Omental fat pad (tissue), 3 donors: ENCODE measurements at regions not wholly inside any gene's neighbourhood (a gene's known extent, or its start where the extent isn't known, plus 50 kb on each side); places are given as distances from the start of the nearest gene placed in this dataset.

ENCODE experiments used
- ATAC-seq: fragments of 150-250 bp; one replicate; pipeline ENCODE4 v1.9.1; 2016; ENCODE audit warnings: mild to moderate bottlenecking, moderate library complexity; ENCODE audit not compliant: low FRiP score
- DNase-seq: peaks from one replicate; pipeline ENCODE4 v3.0.0-alpha.2; 2019; ENCODE audit warnings: low spot score
- TF ChIP-seq, protein P1 (sequence below), 3 donors: fragments of 450-650 bp; IDR thresholded peaks; one replicate each; pipeline ENCODE4 v1.5.1; 2016 to 2017; ENCODE audit warnings: antibody characterized with exemption in 3 of 3, mild to moderate bottlenecking in 3 of 3, moderate library complexity in 2 of 3

DNA sequence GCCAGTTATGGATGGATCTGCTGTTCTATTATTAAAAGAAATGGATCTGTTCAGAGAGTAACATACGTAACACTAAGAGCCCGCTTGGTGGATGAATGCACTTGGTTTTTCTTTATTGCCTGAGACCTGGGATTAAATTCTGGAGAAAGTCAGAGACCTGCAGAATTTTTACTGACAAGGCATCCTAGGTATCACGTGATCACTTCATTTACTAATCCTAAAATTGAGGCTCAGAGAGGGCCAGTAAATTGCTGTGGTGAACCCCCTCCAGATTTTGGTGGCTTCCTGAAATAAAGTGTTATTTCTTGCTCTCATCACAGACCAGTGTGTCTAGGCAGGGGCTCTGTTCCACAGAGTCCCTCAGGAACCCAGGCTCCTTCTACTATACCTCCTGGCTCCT, 187.9 kb upstream of the LARGE1 start:
- ATAC-seq = no peak
- no peak for DNase-seq
- TF ChIP-seq, protein P1, sequence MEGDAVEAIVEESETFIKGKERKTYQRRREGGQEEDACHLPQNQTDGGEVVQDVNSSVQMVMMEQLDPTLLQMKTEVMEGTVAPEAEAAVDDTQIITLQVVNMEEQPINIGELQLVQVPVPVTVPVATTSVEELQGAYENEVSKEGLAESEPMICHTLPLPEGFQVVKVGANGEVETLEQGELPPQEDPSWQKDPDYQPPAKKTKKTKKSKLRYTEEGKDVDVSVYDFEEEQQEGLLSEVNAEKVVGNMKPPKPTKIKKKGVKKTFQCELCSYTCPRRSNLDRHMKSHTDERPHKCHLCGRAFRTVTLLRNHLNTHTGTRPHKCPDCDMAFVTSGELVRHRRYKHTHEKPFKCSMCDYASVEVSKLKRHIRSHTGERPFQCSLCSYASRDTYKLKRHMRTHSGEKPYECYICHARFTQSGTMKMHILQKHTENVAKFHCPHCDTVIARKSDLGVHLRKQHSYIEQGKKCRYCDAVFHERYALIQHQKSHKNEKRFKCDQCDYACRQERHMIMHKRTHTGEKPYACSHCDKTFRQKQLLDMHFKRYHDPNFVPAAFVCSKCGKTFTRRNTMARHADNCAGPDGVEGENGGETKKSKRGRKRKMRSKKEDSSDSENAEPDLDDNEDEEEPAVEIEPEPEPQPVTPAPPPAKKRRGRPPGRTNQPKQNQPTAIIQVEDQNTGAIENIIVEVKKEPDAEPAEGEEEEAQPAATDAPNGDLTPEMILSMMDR (IDR thresholded peaks at IDR 0.05) = no peak

DNA sequence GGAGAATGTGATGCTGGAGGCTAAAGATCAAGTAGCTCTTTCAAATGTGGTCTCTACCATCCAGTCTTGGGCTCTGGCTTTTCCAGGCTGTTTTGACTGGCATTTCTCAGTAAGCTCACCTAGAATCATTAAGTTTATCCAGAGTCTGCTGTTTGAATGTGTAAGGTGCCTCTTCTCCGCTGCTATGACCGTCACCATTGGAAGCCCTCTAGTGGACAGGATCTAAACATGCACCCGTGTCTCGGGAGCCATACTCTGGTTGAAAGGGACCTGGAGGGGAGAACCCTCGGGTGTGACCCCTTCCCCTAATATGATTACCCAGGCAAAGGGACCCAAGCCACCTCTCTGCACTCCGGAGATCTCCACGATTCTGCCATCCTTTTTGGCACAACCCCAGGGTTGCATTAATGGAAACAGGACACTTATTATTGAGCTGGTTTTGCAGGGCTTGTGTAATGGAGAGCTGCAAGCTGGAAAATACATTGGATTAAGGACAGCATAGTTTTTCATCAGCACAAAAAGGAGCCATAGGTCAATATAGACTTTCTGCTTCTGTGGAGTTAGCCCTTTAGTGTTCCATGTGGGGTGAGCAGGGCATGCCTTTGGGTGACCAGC, 191.0 kb upstream of the LARGE1 start:
- ATAC-seq (no peak), DNase-seq (no peak)
- TF ChIP-seq, protein P1 (IDR thresholded peaks at IDR 0.05) = peak in 1 of 3 donors; percentile 16

DNA sequence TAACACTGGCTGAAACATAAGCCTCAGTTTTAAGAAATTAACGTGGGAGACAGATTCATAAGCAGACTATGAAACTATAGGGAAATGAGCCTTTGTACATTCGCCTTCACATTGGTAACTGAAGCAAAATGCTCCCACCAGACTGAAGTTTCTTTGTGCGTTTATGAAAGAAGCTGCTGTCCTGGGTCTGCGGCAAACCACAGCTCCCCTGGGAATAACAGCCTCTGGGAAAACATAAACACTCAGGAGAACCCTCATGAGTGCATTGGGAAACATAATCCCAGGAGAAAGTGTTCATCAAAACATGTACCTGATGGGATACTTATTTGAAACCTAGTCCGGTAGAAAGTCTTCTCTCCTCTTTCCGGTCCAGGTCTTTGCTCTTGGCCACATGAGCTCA, 193.1 kb upstream of the LARGE1 start:
- TF ChIP-seq, protein P1 (IDR thresholded peaks at IDR 0.05) = no peak
- no peak for ATAC-seq

DNA sequence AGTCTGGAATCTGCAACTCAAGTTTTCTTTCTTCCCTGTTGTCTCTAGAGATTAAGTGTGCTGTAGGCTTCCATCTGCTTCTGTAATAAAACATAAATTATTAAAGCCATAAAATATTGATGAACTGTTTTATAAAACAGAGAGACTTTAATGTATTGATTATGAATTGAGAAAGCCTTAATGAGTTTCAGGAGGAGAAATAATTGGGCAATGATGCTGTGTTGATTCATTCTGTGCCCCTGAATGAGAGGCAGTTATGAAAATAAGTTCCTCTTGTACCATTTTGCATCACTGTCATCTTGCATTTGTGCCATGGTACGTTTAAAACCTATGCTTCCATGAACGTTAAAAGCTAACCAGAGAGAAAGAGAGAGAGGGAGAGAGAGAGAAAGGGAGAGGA, 194.1 kb upstream of the LARGE1 start:
- TF ChIP-seq, protein P1 (IDR thresholded peaks at IDR 0.05) = no peak
- ATAC-seq (no peak), DNase-seq (no peak)

More for the DNA sequence above, 193.1 kb upstream of the LARGE1 start:
- no peak for DNase-seq

DNA sequence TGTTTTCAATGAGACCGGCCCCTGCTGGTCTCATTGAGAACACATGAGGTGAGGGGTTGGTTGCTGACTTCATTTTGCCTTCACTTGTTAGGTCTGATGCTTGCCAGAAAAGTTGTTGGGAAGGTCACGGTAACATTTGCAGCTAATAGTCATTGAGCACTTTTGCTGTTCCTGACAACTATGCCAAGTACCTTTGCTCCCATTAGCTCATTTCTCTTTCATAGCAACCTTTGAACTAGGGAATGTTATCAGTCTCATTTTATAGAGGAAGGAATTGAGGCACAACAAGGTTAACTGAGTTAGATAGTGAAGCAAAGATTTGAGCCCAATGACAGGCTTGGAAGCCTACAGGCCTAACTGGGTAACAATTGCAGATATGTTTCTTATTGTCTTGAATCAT, 195.4 kb upstream of the LARGE1 start:
- TF ChIP-seq, protein P1 (IDR thresholded peaks at IDR 0.05) = no peak
- ATAC-seq = no peak
- no peak for DNase-seq

DNA sequence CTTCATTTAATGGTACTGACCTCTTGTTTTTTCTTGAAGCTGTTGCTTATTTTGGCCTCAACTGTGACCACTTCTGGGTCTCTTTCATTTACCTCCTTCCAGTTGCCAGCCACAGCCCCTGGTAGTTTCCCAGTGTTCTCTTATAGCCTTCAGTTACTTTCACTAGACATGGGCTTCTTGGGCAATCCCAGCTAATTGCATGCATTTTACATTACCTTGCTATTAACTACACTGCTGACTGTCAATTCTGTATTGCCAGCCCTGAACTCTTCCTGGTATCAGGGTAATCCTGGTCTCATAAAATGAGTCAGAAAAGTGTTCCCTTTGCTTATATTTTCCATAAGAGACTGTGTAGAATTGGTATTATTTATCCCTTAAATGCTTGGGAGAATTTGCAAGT, 195.8 kb upstream of the LARGE1 start:
- TF ChIP-seq, protein P1 (IDR thresholded peaks at IDR 0.05) = no peak
- ATAC-seq (no peak), DNase-seq (no peak)

DNA sequence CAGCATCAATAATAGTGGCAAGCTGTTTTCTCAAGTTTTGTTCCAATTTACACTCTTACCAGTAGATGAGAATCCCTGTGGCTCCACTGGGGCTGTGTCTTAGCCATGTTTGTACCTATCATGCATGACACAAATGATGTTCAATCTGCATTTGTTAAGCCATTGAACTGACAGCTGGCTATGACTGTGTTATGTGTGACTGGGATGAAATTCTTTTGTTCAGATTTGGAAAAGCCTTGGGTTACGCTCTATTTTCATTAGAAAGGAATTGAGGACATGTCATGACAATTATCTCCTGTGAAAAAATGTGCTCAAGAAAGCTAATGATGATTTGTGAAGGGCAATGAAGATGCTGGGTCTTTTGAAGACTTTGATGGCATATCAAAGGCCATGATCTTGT, 201.8 kb upstream of the LARGE1 start:
- DNase-seq = no peak
- no peak for ATAC-seq
- TF ChIP-seq, protein P1 (IDR thresholded peaks at IDR 0.05) = no peak
